Large intestine (tissue), 3 donors: ENCODE measurements at regions not wholly inside any gene's neighbourhood (a gene's known extent, or its start where the extent isn't known, plus 50 kb on each side); places are given as distances from the start of the nearest gene placed in this dataset.

Experiments
- DNase-seq, 2 donors: peaks; one replicate each; pipeline versions ENCODE4 v3.0.0 to v3.0.0-alpha.2; 2013
- H3K27ac ChIP-seq: one replicate; pipeline ENCODE4 v1.5.1; 2013; ENCODE audit warnings: low read length
- H3K27me3 ChIP-seq: 2 replicates; pipeline ENCODE4 v1.6.1; 2013; ENCODE audit warnings: low read length; ENCODE audit not compliant: control insufficient read depth, insufficient read depth
- H3K36me3 ChIP-seq: 2 replicates; pipeline ENCODE4 v1.6.1; 2013; ENCODE audit warnings: low read length; ENCODE audit not compliant: control insufficient read depth, insufficient read depth
- H3K4me1 ChIP-seq: one replicate; pipeline ENCODE4 v1.6.1; 2013; ENCODE audit warnings: low read length; ENCODE audit not compliant: control insufficient read depth, insufficient read depth
- H3K4me3 ChIP-seq: one replicate; pipeline ENCODE4 v1.5.1; 2013; ENCODE audit warnings: low read length
- H3K9me3 ChIP-seq: one replicate; pipeline ENCODE4 v1.6.1; 2013; ENCODE audit warnings: mild to moderate bottlenecking, low read depth, low read length, moderate library complexity; ENCODE audit not compliant: control insufficient read depth
- WGBS: methylation state at CpG from one replicate; pipeline ENCODE4 v1.1.5; 2013; ENCODE audit warnings: low lambda C conversion rate; ENCODE audit not compliant: insufficient coverage; 5-methylcytosine and 5-hydroxymethylcytosine counted together

DNA sequence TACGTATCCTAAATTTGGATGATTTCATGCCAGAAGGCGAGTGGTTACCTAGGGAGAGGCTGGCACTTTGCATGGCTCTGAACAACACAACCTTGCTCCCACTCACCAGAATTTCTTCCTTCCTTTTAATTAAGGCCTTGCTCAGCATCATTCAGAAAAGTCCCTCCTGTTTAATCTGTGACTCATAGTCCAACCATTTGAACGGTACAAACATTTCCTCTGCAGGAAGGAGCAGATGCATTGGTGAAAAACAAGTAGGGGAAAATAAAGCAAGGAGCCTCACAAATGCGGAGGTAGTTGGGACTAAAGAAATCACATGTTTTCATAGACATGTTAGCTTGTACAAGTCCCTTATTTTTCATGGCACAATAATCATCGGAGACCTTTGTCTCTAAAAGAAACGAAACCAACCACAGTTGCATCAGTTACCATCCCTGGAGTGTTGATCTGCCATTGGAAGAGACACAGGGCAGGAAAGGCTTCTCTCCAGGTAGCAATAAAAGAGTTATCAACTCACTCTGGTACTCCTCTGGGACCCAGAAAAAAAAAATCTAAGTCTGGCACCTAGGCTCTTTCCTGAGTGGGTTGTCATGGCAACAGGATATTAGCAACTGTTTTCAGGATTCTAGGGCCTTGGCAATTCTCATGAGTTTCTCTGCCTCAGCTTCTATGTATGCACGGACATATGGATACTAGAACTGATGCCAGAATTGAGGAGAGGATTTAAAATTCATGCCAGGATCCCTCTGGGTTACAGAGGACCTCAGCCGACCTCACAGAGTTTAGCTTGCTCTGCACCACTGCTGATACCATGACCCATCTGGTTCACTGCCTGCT lies 255.4 kb upstream of the ARPP21 start:
- WGBS, result 100% methylated on average over 2 of the region's 8 CpGs
- Histone ChIP-seq H3K4me1 (no peaks in the 10 kb centered on the region), H3K27me3 (no peaks in the 10 kb centered on the region), H3K9me3 (no peaks in the 10 kb centered on the region), H3K27ac (no peak overlapping the region), H3K4me3 (no peak overlapping the region), H3K36me3 (no peaks in the 10 kb centered on the region)
- no peak for DNase-seq

DNA sequence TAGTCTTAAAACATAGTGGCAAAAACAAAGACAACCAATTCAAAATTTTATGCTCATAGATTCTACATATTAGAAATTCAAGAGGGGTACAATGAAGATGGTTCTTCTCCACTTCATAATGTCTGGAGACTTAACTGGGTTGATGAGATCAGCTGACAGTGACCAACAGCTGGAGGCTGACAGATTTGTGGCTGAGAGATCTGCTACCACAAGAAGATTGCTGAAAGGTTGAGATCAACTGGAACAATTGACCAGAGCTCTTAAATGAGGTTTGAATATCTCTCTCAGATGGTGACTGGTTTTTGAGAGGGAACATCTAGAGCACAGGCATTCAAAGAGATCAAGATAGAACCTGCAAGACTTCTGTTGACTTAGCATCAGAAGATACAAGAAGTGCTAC lies 254.1 kb upstream of the ARPP21 start:
- Histone ChIP-seq H3K27ac (no peak overlapping the region), H3K36me3 (no peaks in the 10 kb centered on the region), H3K9me3 (no peaks in the 10 kb centered on the region), H3K4me3 (no peak overlapping the region), H3K27me3 (no peaks in the 10 kb centered on the region), H3K4me1 (no peaks in the 10 kb centered on the region)
- DNase-seq, result no peak

DNA sequence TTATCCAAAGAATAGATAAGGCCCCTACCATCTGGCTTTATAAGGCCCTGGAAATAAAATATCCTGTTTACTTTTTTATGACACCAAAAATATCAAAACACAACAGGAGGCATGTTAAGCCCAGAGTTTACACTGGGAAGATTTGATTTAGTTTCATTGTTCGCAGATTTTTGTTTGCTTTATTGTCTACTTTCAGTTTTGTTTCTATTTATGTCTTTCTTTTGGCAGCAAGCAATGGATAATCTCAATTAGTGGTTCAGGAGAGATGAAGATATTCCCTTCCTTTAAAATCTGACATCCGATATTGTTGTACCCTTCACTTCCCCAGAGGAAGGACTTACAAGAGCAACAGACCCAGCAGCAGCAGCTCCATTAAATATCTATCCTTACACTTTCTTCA lies 249.4 kb upstream of the ARPP21 start:
- Histone ChIP-seq H3K27ac (no peak overlapping the region), H3K36me3 (no peaks in the 10 kb centered on the region), H3K9me3 (no peaks in the 10 kb centered on the region), H3K4me1 (no peaks in the 10 kb centered on the region), H3K4me3 (no peak overlapping the region), H3K27me3 (no peaks in the 10 kb centered on the region)
- no peak for DNase-seq
- 50% methylated on average over 2 of the region's 2 CpGs for WGBS

DNA sequence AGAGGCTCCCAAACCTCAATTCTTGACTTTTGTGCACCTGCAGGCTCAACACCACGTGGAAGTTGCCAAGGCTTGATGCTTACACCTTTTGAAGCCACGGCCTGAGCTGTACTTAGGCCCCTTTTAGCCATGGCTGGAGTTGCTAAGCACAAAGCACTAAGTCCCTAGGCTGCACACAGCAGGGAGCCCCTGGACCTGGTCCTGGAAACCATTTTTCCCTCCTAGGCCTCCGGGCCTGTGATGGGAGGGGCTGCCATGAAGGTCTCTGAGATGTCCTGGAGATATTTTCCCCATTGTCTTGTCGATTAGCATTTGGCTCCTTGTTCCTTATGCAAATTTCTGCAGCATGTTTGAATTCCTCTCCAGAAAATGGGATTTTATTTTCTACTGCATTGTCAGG lies 247.1 kb upstream of the ARPP21 start:
- Histone ChIP-seq H3K4me1 (no peaks in the 10 kb centered on the region), H3K4me3 (no peak overlapping the region), H3K36me3 (no peaks in the 10 kb centered on the region), H3K27me3 (no peaks in the 10 kb centered on the region), H3K9me3 (no peaks in the 10 kb centered on the region), H3K27ac (no peak overlapping the region)
- WGBS, result no CpG with 5 or more reads among the region's 4 CpGs
- DNase-seq, result no peak

DNA sequence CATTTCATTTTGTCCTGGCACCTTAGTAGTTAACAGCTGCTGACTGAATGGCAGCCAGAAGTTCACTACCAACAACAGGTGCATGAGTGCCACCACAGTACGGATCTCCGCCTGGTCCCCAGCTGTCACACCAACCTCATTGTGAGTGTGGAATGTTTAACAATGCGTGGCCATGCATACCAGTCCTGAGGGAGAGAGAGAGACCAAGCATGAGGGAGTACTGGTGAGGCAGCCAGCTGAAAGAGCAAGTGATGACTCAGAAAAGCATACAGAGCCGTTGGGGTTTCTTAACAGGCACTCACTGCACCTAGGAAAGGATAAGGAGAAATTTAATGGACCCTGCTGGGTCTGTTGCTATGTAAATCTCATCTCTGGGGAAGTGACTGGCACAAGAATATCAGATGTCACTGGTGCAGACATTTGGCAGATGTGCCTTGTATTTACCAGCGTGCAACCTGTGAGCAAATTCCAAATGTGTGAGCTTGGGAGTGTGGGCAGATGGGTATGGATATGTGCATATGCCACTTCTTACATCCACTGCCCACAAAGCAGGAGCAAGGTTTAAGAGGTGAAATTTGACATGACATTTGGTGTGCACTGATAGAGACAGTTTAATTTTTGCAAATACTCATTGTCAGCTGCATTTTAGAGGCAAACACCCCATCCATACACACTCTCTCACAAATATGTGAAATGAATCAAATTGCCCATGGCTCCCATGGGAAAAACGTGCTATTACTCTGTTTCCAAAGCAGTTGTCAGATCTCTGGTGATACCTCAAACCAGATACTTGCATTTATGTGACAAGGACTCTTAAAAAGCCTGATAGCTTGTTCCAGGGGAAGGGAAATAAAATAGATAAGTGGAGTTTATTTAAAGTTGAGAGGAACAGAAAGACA lies 245.2 kb upstream of the ARPP21 start:
- no peak for DNase-seq
- no peaks in the 10 kb centered on the region for H3K4me1 ChIP-seq
- no peak overlapping the region for H3K4me3 ChIP-seq
- no peaks in the 10 kb centered on the region for H3K27me3 ChIP-seq
- H3K9me3 ChIP-seq, result no peaks in the 10 kb centered on the region
- H3K36me3 ChIP-seq, result no peaks in the 10 kb centered on the region
- WGBS, result 20% methylated on average over 1 of the region's 6 CpGs
- no peak overlapping the region for H3K27ac ChIP-seq

DNA sequence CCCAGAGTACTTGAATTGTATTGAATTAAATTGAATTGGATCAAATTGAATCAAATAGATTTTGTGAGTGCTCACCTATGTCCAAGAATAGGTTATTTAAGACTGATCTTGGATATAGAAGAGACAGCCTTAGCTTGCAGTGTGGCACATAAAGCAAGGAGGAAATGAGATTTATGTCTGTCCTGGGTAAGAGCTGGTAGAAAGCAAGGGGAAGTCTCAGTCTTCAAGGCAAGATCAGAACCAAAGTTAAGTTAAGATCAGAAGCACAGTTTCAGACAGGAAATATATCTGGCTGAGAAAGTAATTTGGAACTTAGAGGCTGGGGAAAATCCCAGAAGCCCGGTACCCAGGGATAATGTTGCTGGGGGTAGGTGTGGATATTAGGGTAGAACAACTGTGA lies 244.4 kb upstream of the ARPP21 start:
- no peaks in the 10 kb centered on the region for H3K4me1 ChIP-seq
- no CpG with 5 or more reads among the region's 1 CpG for WGBS
- H3K36me3 ChIP-seq, result no peaks in the 10 kb centered on the region
- H3K9me3 ChIP-seq, result no peaks in the 10 kb centered on the region
- DNase-seq, result no peak
- H3K27ac ChIP-seq, result no peak overlapping the region
- no peaks in the 10 kb centered on the region for H3K27me3 ChIP-seq
- H3K4me3 ChIP-seq, result no peak overlapping the region

DNA sequence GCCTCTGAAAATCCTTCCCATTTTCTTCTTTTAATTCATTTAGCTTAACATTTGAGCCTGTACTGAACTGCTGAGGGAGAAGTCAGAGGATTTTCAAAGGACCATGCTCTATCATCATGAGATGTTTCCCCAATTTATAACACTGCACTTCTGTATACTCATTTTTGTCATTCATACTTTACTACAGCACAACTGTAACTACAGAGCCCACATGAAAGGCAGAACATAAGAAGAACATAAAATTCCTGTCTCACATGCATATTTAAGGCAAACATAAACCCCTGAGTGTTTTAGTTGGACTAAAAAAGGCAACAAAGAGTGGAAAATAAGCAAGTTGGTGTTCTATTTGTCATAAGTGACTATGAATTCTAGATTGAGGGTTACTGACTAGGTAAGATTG lies 237.7 kb upstream of the ARPP21 start:
- Histone ChIP-seq H3K9me3 (no peaks in the 10 kb centered on the region), H3K36me3 (no peaks in the 10 kb centered on the region), H3K4me1 (no peaks in the 10 kb centered on the region), H3K4me3 (no peak overlapping the region), H3K27ac (no peak overlapping the region), H3K27me3 (no peaks in the 10 kb centered on the region)
- DNase-seq, result no peak

DNA sequence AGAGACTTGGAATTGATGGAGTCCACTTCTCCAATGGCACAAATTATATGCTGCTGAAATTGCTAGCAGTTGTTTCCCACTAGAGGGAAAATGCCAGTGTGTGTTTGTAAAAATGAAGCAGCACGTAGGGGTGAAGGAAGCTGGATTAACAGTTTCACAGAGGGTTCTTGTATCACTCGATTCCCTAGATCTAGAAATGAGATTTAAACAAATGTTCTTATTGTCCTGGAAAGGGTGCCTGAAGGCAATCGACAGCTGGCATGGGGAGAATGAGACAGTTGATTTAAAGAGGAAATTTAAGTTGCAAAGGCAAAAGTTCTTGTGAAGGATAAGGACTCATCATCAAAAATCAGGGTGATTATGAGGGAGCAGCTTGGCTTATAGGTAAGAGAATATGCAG lies 234.8 kb upstream of the ARPP21 start:
- no peaks in the 10 kb centered on the region for H3K36me3 ChIP-seq
- no peaks in the 10 kb centered on the region for H3K4me1 ChIP-seq
- no peak overlapping the region for H3K27ac ChIP-seq
- H3K9me3 ChIP-seq, result no peaks in the 10 kb centered on the region
- no peak overlapping the region for H3K4me3 ChIP-seq
- DNase-seq, result no peak
- WGBS, result no CpG with 5 or more reads among the region's 3 CpGs
- H3K27me3 ChIP-seq, result no peaks in the 10 kb centered on the region

DNA sequence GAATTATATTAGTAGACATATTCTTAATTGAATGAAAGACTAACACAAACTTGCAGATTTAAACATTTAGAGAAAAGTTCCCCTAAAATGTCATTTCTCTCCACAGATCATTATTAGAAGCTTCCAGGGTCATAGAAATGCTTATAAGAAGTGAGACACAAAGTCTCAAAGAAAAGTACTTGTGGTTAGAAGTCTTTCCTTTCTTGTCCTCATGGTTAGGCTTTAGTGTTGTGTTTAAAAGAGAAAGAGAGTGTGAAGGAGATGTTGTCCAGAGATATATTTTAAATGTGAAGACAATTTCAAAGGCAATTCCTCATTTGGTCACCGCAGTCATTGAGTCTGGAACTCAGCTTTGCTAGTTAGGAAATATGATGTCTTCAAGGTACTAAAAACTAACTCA lies 230.4 kb upstream of the ARPP21 start:
- WGBS, result no CpG with 5 or more reads among the region's 1 CpG
- Histone ChIP-seq H3K4me3 (no peak overlapping the region), H3K4me1 (no peaks in the 10 kb centered on the region), H3K36me3 (no peaks in the 10 kb centered on the region), H3K9me3 (no peaks in the 10 kb centered on the region), H3K27ac (no peak overlapping the region), H3K27me3 (no peaks in the 10 kb centered on the region)
- no peak for DNase-seq

DNA sequence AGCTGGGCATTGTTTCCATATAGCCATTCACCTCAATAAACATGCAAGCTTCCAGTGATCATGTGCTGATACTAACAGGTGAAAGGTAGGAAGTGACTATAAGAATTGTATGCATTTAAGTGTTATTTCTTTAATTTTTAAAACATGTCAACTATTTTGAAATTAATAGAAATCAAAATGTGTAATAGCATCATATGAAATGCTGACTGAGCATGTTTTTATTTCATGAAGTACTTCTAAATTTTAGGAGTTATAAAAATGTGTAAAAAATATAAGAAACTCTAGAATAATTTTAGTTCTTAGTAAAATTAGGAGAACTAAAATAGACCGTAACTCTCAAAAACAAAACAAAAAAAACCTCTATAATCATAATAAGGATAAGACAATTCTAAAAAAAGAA lies 229.3 kb upstream of the ARPP21 start:
- no peak for DNase-seq
- H3K9me3 ChIP-seq, result no peaks in the 10 kb centered on the region
- H3K36me3 ChIP-seq, result no peaks in the 10 kb centered on the region
- H3K4me1 ChIP-seq, result no peaks in the 10 kb centered on the region
- 100% methylated on average over 1 of the region's 1 CpG for WGBS
- no peak overlapping the region for H3K4me3 ChIP-seq
- H3K27ac ChIP-seq, result no peak overlapping the region
- no peaks in the 10 kb centered on the region for H3K27me3 ChIP-seq
